ENCODE measurements at regions not wholly inside any gene's neighbourhood (a gene's known extent, or its start where the extent isn't known, plus 50 kb on each side); places are given as distances from the start of the nearest gene placed in this dataset.
A peak's percentile ranks its signal among the peaks of the same experiment; 100 is the strongest.
"Not testable (repeated sequence)": the region's sequence is repeated elsewhere in the genome, so short reads cannot be mapped to it uniquely, and the experiment has no call there.

DNA sequence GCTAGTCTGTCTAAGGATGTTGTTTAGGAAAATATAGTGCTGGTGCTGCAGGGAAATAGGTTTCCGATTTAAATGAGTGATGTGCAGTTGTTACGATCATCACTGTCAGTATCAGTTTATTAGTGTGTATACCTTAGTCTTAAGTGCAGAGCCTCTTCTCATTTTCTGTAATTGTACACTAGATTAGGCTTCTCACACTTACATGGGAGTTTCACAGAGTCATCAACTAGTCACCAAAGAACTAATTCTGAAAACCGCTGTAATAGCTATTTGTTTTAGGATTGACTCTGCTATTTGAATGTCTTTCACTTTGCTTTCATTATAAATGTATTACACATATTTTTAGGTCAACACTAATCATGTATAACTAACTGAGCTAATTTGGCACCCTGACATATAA is 99.8 kb upstream of the ZEB2 start:
- intact Hi-C loops (cut with micrococcal nuclease), result no loop called here
- ATAC-seq (no peak), DNase-seq (no peak)

DNA sequence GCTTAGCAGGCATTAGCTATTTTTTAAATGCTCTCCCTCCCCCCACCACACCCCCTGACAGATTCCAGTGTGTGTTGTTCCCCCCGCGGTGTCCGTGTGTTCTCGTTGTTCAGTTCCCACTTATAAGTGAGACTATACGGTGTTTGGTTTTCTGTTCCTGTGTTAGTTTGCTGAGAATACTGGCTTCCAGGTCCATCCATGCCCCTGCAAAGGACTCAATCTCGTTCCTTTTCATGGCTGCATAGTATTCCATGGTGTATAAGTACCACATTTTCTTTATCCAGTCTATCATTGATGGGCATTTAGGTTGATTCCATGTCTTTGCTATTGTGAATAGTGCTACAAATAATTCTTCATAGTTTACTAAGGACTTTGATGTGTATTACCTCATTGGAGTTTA is 97.3 kb upstream of the ZEB2 start:
- DNase-seq; ATAC-seq; intact Hi-C loops (cut with micrococcal nuclease): not testable (repeated sequence)

DNA sequence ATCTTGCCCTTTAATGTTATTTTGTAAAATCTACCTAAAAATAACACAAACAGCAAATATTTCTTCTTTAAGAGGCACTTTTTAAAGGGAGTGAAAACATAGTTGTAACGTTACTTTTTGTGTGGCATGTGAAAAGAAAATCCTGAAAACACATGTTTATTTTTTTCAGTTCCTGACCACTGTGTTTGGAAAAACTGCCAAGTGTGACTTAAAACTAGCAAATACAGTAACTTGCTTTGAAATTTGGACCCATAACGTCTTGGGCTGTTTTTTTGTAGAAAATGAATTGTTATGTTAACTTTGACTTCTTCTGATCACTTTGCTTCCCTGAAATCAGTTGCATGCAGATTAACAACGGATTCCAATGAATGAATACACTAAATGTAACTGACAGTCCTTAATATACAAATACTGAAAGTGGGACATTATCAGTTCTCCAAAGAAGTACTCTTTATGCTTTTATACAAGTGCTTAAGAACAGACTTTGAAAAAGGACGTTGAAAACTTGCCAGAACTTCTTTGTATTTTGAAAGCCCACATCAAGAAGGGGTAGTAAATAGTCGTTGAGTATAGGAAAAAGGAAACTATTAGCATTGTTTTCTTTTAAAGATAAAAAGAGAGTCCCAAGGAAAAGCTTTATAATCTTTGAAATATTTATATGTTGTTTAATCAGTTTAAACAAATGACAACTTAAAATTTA is 96.1 kb upstream of the ZEB2 start:
- intact Hi-C loops (cut with micrococcal nuclease), result no loop called here
- ATAC-seq (no peak), DNase-seq (no peak)

DNA sequence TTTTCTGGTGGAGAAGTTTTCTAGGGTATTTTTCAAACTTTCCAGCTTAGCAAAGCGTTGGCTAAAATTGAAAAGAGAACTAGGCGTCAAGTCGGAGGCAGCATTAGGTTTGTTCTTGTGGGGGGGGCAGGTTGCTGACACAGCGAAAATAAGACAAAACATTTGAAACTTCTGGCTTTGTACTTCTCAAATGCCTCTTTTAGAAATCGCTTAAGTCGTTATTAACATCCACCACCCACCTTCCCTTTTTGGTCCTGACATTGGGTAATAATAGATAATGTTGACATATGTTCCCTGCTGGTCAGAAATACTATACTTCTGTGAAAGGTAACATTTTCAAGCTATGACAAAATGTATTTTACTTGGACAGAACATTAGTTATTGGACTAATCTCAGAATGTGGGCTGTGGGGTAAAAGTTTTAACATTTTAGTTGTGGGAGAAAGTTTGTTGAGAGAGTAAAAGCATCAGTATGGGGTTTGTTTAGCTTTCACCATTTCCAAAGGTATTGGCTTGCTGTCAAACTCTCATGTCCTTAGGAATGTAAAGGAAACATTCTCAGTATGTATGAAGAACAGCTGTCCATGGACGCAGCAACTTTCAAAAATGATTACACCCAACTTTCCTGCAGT is 88.1 kb upstream of the ZEB2 start:
- DNase-seq (peak; percentile 29), ATAC-seq (peak; percentile 75)
- intact Hi-C loops (cut with micrococcal nuclease), result no loop called here

- intact Hi-C loops (cut with micrococcal nuclease), result no loop called here
- DNase-seq, result no peak
- ATAC-seq, result no peak
These were observed 87.2 kb upstream of the ZEB2 start for GRCh38 chr2:144607099-144607498.

GRCh38 chr2:144606466-144607095 is 86.7 kb upstream of the ZEB2 start:
- peak; percentile 58 for ATAC-seq
- intact Hi-C loops (cut with micrococcal nuclease), result no loop called here
- no peak for DNase-seq

DNA sequence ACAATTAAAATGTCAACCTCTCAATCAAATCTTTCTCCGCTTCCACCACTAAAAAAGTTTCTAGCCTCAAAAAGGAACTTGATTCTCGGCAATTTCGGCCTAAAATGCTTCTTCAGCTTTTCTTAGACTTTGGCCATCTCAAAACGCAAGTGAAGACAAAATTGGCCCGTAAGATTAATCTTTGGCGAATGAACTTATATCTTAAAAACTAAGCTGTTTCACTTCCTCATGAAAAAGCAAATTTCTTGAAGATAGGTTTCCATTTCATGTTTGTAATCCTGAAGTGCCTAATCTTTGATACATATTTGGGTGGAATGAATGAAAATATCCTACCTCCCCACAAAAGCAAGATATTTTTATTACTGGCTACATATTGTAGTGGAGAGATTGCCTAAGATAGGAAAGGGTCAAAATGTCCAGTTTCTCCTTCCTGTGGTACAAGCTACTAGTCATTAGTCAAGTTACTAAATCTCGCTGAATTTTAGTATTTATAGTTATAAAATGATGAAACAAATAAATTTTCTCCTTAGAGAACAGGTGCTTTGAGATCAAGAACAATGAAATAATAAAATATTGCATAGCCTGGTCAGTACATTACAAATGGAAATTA is 85.4 kb upstream of the ZEB2 start:
- intact Hi-C loops (cut with micrococcal nuclease), result no loop called here
- ATAC-seq (no peak), DNase-seq (no peak)

DNA sequence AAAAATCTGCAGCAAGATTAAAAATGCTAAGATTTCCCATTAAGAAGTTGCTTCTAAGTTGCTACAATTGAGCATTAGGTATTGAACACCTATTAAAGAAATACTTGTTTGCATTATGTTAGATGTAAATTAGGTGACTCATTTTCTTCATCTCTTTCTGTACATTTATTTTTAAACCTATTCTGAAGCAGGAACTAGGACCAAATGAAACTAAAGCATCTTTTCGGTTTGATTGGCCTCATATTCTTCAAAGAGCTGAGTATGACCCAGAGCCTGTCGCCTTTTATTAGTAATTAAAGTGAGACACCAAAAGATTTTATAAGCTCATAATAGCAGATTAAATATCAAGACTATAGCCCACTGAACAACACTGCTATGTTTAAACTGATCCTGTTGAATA is 83.4 kb upstream of the ZEB2 start:
- no peak for ATAC-seq
- DNase-seq, result no peak
- intact Hi-C loops (cut with micrococcal nuclease), result no loop called here

GRCh38 chr2:144598906-144599305 is 79.0 kb upstream of the ZEB2 start:
- intact Hi-C loops (cut with micrococcal nuclease), result no loop called here
- ATAC-seq (no peak), DNase-seq (no peak)

DNA sequence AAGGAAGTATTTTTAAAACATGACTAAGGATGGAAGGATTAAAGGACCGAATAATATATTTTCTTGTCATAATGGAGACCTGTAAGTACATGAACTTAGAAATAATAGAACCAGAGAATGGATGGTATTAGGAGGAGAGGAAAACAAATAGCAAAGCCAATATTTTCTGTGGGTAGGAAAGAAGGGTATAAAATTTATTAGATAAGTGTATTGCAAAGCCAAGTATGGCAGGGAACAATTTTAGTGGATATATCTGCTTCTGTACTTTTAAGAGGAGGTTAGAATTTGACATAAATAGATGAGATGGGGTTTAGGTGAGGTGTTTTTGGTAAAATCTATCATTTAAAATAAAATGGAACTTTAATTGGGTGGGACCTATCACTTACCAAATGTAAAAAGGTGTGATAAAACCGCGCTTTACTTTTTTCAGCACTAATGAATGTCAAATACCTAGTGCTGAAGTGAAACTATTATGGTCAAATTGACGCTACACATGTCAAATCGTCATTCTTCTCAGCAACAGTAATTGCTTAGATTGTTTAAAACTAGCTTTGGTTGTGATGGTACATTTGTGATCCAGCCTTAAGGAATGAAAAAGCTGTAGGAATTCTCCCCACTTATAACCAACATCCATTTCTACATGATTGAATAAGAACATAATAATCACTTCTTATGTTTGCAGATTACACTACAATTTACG is 78.1 kb upstream of the ZEB2 start:
- ATAC-seq (no peak), DNase-seq (no peak)
- intact Hi-C loops (cut with micrococcal nuclease), result no loop called here

- ATAC-seq, result no peak
- no peak for DNase-seq
- intact Hi-C loops (cut with micrococcal nuclease), result no loop called here
These were observed 77.5 kb upstream of the ZEB2 start for GRCh38 chr2:144597388-144597787.

DNA sequence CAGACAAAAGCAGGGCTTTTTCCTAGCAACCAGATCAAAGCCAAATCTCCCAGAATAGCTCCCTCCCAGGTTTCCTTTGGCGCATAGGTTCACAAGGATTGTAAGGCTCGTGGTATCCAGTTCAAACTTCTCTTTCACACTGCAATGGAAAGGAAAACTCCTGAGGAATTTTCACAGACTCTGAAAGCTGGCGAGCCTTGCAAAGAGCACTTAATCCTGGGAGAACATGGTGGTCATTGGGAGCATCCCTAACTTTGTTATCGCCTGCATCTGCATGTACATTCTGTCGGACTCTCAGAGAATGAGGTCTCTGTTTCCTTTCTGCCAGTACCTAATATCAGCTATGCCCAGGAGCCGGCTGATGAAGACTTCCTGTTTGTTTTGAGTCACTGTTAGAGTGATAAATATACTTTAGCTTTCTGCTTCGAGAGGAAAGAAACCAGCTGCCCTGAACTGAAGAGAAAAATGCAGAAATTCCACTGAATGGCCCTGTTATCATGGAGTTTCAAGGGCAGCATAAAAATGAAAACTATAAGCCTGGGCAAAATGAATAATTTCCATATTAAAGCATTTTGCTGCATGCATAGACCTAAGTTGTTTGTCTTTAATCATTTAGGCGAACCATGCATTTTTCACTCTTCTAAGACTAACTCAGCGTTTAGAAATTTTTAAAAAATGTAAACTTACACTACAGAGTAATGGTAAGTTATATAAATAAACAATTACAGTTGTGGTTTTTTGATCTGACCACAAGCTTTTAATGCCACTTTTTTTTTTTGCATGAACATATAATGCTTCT is 76.4 kb upstream of the ZEB2 start:
- peak; percentile 31 for ATAC-seq

GRCh38 chr2:144595686-144596072 is 75.8 kb upstream of the ZEB2 start:
- DNase-seq, result no peak
- intact Hi-C loops (cut with micrococcal nuclease), result no loop called here
- no peak for ATAC-seq

More for the DNA sequence above, 76.4 kb upstream of the ZEB2 start:
- DNase-seq, result no peak
- intact Hi-C loops (cut with micrococcal nuclease), result no loop called here

GRCh38 chr2:144595279-144595678 is 75.4 kb upstream of the ZEB2 start:
- intact Hi-C loops (cut with micrococcal nuclease), result no loop called here
- DNase-seq (no peak), ATAC-seq (no peak)

DNA sequence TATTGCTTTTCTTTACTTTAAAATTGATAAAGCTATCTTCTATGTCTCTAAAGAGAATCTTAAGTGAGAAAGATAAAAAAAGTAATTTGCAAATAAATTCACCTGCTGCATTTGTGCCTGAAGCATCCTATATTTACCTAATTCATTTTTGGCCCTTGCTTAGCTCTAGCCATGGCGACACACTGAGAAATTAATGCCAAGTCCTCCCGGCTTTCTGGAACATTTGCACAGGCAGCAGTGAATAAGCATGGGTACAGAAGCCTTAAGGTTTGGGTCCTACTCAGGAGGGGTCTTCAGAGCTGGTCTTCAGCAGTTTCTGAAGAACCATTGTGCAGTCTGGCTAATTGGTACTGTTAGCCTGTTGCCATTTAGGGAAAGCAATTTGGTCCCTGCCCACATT is 73.9 kb upstream of the ZEB2 start:
- no peak for DNase-seq
- intact Hi-C loops (cut with micrococcal nuclease), result no loop called here
- no peak for ATAC-seq

DNA sequence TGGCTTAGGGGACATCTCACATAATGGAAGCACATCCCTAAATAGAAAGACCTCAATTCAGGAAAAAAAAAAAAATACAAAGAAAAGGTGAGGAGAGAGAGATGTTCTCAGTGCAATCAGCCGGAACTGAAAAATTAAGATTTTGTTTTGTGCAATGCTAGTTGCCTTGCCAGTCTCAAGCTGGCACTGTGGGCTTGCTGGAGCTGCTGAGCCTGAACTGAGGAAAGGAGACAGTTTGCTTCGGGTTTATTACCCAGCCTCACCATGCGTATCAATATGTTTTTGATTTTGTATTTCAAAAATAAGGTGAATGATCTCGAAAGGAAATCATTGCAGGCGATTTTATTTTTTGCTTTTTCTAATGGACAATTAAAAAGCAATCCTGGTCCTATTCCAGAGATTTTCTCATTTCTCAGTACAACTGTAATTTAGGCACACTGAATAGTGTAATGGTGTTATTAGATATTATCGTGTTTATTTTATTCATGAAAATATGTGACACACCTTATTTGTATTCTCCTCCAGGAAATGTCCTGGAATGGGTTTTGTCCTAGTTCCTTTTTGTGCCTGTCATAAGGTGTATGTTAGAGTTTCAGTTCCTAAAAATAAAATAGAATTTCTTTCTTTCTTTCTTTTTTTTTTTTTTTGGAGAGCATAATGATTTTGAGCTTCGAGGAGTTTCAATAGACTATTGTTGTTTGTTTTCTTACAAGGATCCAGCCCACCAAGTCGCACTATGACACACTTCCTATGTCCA is 72.8 kb upstream of the ZEB2 start:
- intact Hi-C loops (cut with micrococcal nuclease), result no loop called here
- ATAC-seq (no peak), DNase-seq (no peak)

GRCh38 chr2:144587306-144587705 is 67.4 kb upstream of the ZEB2 start:
- ATAC-seq (no peak), DNase-seq (no peak)
- intact Hi-C loops (cut with micrococcal nuclease), result no loop called here

- no peak for DNase-seq
- intact Hi-C loops (cut with micrococcal nuclease), result no loop called here
- ATAC-seq, result no peak
These were observed 66.6 kb upstream of the ZEB2 start for GRCh38 chr2:144586476-144586875.

All from left ventricle myocardium superior (tissue), 1 donor.